ENCODE measurements at regions not wholly inside any gene's neighbourhood (a gene's known extent, or its start where the extent isn't known, plus 50 kb on each side); places are given as distances from the start of the nearest gene placed in this dataset.

GRCh38 chr2:236336575-236337464, 72.6 kb upstream of the ASB18 start:
- TF ChIP-seq, protein P1, sequence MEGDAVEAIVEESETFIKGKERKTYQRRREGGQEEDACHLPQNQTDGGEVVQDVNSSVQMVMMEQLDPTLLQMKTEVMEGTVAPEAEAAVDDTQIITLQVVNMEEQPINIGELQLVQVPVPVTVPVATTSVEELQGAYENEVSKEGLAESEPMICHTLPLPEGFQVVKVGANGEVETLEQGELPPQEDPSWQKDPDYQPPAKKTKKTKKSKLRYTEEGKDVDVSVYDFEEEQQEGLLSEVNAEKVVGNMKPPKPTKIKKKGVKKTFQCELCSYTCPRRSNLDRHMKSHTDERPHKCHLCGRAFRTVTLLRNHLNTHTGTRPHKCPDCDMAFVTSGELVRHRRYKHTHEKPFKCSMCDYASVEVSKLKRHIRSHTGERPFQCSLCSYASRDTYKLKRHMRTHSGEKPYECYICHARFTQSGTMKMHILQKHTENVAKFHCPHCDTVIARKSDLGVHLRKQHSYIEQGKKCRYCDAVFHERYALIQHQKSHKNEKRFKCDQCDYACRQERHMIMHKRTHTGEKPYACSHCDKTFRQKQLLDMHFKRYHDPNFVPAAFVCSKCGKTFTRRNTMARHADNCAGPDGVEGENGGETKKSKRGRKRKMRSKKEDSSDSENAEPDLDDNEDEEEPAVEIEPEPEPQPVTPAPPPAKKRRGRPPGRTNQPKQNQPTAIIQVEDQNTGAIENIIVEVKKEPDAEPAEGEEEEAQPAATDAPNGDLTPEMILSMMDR (IDR thresholded peaks at IDR 0.05) = no peak
- no peak for TF ChIP-seq POLR2A (IDR thresholded peaks at IDR 0.05)
- Histone ChIP-seq H3K4me3 (no peak overlapping the region), H3K27ac (no peak overlapping the region), H3K9me3 (replicated peaks in 1 of 3) (no peaks in the 10 kb centered on the region), H3K36me3 (replicated peaks in 1 of 2) (no peaks in the 10 kb centered on the region), H3K27me3 (no peaks in the 10 kb centered on the region), H3K4me1 (replicated peaks in 1 of 2) (no peaks in the 10 kb centered on the region)
- WGBS, 4 donors = 84 to 92% (median 87%) methylated on average over 30 of the region's 30 CpGs
- DNase-seq = no peak
- intact Hi-C loops (cut with DNase I) = no loop called here

GRCh38 chr2:236337465-236338325, 73.5 kb upstream of the ASB18 start:
- Histone ChIP-seq H3K27ac (no peak overlapping the region), H3K36me3 (replicated peaks in 1 of 2) (no peaks in the 10 kb centered on the region), H3K27me3 (no peaks in the 10 kb centered on the region), H3K4me1 (replicated peaks in 1 of 2) (no peaks in the 10 kb centered on the region), H3K9me3 (replicated peaks in 1 of 3) (no peaks in the 10 kb centered on the region), H3K4me3 (no peak overlapping the region)
- 84 to 88% (median 86%) methylated on average over 19 of the region's 19 CpGs for WGBS, 4 donors
- intact Hi-C loops (cut with DNase I) = no loop called here
- no peak for DNase-seq
- TF ChIP-seq, protein P1 (IDR thresholded peaks at IDR 0.05) = no peak

DNA sequence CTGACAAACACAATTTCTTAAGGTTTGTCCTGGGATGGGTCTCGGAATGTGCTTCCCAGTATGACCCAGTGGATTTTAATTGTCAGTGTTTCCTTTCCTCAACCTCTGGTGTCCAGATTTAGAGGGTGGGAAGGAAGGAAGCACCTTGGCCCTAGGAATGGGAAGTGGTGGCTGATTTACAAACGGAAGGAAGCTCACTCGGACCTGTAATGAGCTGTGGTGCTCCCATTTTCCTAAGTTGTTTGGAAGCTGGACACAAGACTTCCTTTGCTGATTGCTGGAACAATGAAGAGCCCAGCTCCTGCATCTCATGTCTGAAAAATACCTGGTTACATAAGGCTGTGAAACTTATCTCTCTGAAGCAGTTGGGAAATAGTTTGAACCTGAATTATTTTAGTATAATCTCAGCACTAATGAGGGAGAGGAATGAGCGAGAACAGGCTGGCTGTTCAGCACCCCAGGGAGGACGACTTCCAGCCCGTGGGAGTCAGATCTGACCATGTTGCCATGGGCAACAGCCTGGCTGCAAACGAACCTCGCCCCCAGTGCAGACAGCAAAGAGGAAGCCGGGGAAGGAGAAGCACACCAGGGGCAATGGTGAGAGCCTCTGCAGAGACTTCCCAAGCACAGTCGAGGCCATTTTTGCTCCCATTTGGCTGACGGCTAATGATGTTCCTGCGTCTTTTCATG, 74.4 kb upstream of the ASB18 start:
- intact Hi-C loops (cut with DNase I) = no loop called here
- H3K27me3 ChIP-seq = no peaks in the 10 kb centered on the region
- DNase-seq = no peak
- no peaks in the 10 kb centered on the region for H3K4me1 ChIP-seq (replicated peaks in 1 of 2)
- 46 to 54% (median 49%) methylated on average over 12 of the region's 12 CpGs for WGBS, 4 donors
- H3K36me3 ChIP-seq (replicated peaks in 1 of 2) = no peaks in the 10 kb centered on the region
- H3K4me3 ChIP-seq = no peak overlapping the region
- H3K27ac ChIP-seq = no peak overlapping the region
- no peaks in the 10 kb centered on the region for H3K9me3 ChIP-seq (replicated peaks in 1 of 3)
- TF ChIP-seq, protein P1 (IDR thresholded peaks at IDR 0.05) = no peak
- TF ChIP-seq POLR2A (IDR thresholded peaks at IDR 0.05) = no peak

GRCh38 chr2:236340251-236340650, 76.0 kb upstream of the ASB18 start:
- intact Hi-C loops (cut with DNase I) = no loop called here
- WGBS, 4 donors = 90 to 97% (median 91%) methylated on average over 6 of the region's 6 CpGs
- no peak for DNase-seq
- H3K4me1 ChIP-seq (replicated peaks in 1 of 2) = no peaks in the 10 kb centered on the region
- no peaks in the 10 kb centered on the region for H3K36me3 ChIP-seq (replicated peaks in 1 of 2)
- H3K27ac ChIP-seq = no peak overlapping the region
- no peak for TF ChIP-seq POLR2A (IDR thresholded peaks at IDR 0.05)
- TF ChIP-seq, protein P1 (IDR thresholded peaks at IDR 0.05) = no peak
- H3K9me3 ChIP-seq (replicated peaks in 1 of 3) = no peaks in the 10 kb centered on the region
- H3K4me3 ChIP-seq = no peak overlapping the region
- H3K27me3 ChIP-seq = no peaks in the 10 kb centered on the region
